SK-N-SH (cell line): ENCODE measurements at regions not wholly inside any gene's neighbourhood (a gene's known extent, or its start where the extent isn't known, plus 50 kb on each side); places are given as distances from the start of the nearest gene placed in this dataset.

Source experiments
- CTCF ChIA-PET: fragments of 300-600, 350-600 bp; formaldehyde crosslinking; extraction: SDS; loops from one replicate; lab custom pipeline; 2021; lab: Yijun Ruan, JAX
- POLR2A ChIA-PET: fragments of 350-600 bp; sonication (Branson Sonifier 250); formaldehyde crosslinking; extraction: SDS; loops from one replicate; lab custom pipeline; 2020; ENCODE audit warnings: antibody characterized with exemption, inconsistent platforms; lab: Yijun Ruan, JAX
- DNase-seq: peaks from one replicate; pipeline ENCODE4 v3.0.0; 2012
- H2AFZ ChIP-seq: fragments of 200-600 bp; sonication (generic); 2 replicates; pipeline ENCODE4 v1.8.1; 2016; ENCODE audit warnings: antibody characterized with exemption, mild to moderate bottlenecking, low read depth
- H3F3A ChIP-seq: fragments of 200-600 bp; sonication (generic); replicated peaks from 2 replicates; pipeline ENCODE3; 2016; ENCODE audit warnings: antibody characterized with exemption, mild to moderate bottlenecking; ENCODE audit not compliant: insufficient read depth
- H3K27ac ChIP-seq, 2 experiments: fragments of 200-500 bp in 1 of 2; fragments of 200-600 bp in 1 of 2; sonication (Bioruptor generic) in 1 of 2; sonication (generic), shearing (Covaris generic) in 1 of 2; 2 replicates each; pipeline versions ENCODE4 v1.5.1 to v1.6.1; 2014 to 2016; ENCODE audit warnings: low read depth in 2 of 2, inconsistent platforms in 1 of 2, low read length in 1 of 2, mild to moderate bottlenecking in 1 of 2, mixed read lengths in 1 of 2
- H3K27me3 ChIP-seq: fragments of 200-600 bp; sonication (generic), shearing (Covaris generic); 2 replicates; pipeline ENCODE4 v1.6.1; 2016; ENCODE audit warnings: mixed run types; ENCODE audit not compliant: insufficient read depth
- H3K36me3 ChIP-seq, 2 experiments: fragments of 200-500 bp in 1 of 2; fragments of 200-600 bp in 1 of 2; sonication (Bioruptor generic) in 1 of 2; sonication (generic) in 1 of 2; replicated peaks in 1 of 2; 2 replicates each; pipeline versions ENCODE3 to v1.5.1; 2014 to 2016; ENCODE audit warnings: low read length in 1 of 2, mild to moderate bottlenecking in 1 of 2; ENCODE audit not compliant: insufficient read depth in 2 of 2, control insufficient read depth in 1 of 2
- H3K4me1 ChIP-seq, 2 experiments: fragments of 200-500 bp in 1 of 2; fragments of 200-600 bp in 1 of 2; sonication (Bioruptor generic) in 1 of 2; sonication (generic), shearing (Covaris generic) in 1 of 2; 2 replicates each; pipeline versions ENCODE4 v1.5.1 to v1.6.1; 2014 to 2016; ENCODE audit warnings: low read depth in 1 of 2, low read length in 1 of 2, mixed run types in 1 of 2; ENCODE audit not compliant: insufficient read depth in 2 of 2, control insufficient read depth in 1 of 2
- H3K4me2 ChIP-seq: fragments of 200-600 bp; sonication (generic), shearing (Covaris generic); 2 replicates; pipeline ENCODE4 v1.6.1; 2017; ENCODE audit warnings: mixed run types
- H3K4me3 ChIP-seq, 2 experiments: fragments of 200-500 bp in 1 of 2; fragments of 200-600 bp in 1 of 2; sonication (Bioruptor generic) in 1 of 2; sonication (generic), shearing (Covaris generic) in 1 of 2; 2 replicates each; pipeline versions ENCODE4 v1.5.1 to v1.8.1; 2014 to 2016; ENCODE audit warnings: low read depth in 2 of 2, inconsistent platforms in 1 of 2, low read length in 1 of 2, mild to moderate bottlenecking in 1 of 2, mixed read lengths in 1 of 2, moderate library complexity in 1 of 2
- H3K79me2 ChIP-seq: fragments of 200-600 bp; sonication (generic); 2 replicates; pipeline ENCODE4 v1.8.1; 2017; ENCODE audit warnings: mild to moderate bottlenecking; ENCODE audit not compliant: insufficient read depth
- H3K9ac ChIP-seq: fragments of 200-600 bp; sonication (generic); 2 replicates; pipeline ENCODE4 v1.6.1; 2017; ENCODE audit warnings: mixed run types
- H3K9me2 ChIP-seq: fragments of 200-600 bp; sonication (generic); 2 replicates; pipeline ENCODE4 v1.6.1; 2017; ENCODE audit warnings: mixed run types
- H3K9me3 ChIP-seq: fragments of 200-600 bp; sonication (generic); 2 replicates; pipeline ENCODE4 v1.6.1; 2017; ENCODE audit warnings: mixed run types, mild to moderate bottlenecking, moderate library complexity
- H4K20me1 ChIP-seq: fragments of 200-600 bp; sonication (generic); 2 replicates; pipeline ENCODE4 v1.6.1; 2017; ENCODE audit warnings: mild to moderate bottlenecking, mixed run types; ENCODE audit not compliant: insufficient read depth
- ELF1 ChIP-seq: IDR thresholded peaks from 2 replicates; pipeline ENCODE4 v1.4.0; 2012
- FOXJ3 ChIP-seq: sonication (generic); formaldehyde crosslinking; IDR thresholded peaks from 2 replicates; pipeline ENCODE4 v1.5.1; 2020; ENCODE audit warnings: mild to moderate bottlenecking, missing genetic modification reagents
- JUND ChIP-seq: IDR thresholded peaks from 2 replicates; pipeline ENCODE4 v1.4.0; 2012
- MXI1 ChIP-seq: IDR thresholded peaks from 2 replicates; pipeline ENCODE4 v1.6.1; 2012; ENCODE audit warnings: mild to moderate bottlenecking, low read depth, low read length, improper control_type of control experiment
- NRF1 ChIP-seq: IDR thresholded peaks from 2 replicates; pipeline ENCODE4 v1.6.1; 2012; ENCODE audit warnings: low read depth, mild to moderate bottlenecking, low read length
- RXRA ChIP-seq: IDR thresholded peaks from 2 replicates; pipeline ENCODE4 v1.4.0; 2012; ENCODE audit warnings: low read depth, mild to moderate bottlenecking, borderline replicate concordance
- SIN3A ChIP-seq: IDR thresholded peaks from 2 replicates; pipeline ENCODE4 v1.6.1; 2012; ENCODE audit warnings: low read depth, mild to moderate bottlenecking, low read length, moderate library complexity, borderline replicate concordance
- TCF12 ChIP-seq: IDR thresholded peaks from 2 replicates; pipeline ENCODE4 v1.4.0; 2012
- WGBS: methylation state at CpG from one replicate; pipeline ENCODE4 v1.1.6; 2017; ENCODE audit warnings: low lambda C conversion rate; 5-methylcytosine and 5-hydroxymethylcytosine counted together
- TF ChIP-seq, protein P1 (sequence below): fragments of 200-600 bp; sonication (generic); IDR thresholded peaks from 2 replicates; pipeline ENCODE4 v1.6.1; 2017; ENCODE audit warnings: antibody characterized with exemption, mild to moderate bottlenecking, moderate library complexity
- TF ChIP-seq, protein P2 (sequence below): IDR thresholded peaks from 2 replicates; pipeline ENCODE4 v1.6.1; 2012; ENCODE audit warnings: mild to moderate bottlenecking, low read depth, low read length, moderate library complexity
- TF ChIP-seq, protein P3 (sequence below): fragments of 150-350 bp; IDR thresholded peaks from 2 replicates; pipeline ENCODE4 v1.6.1; 2016; ENCODE audit warnings: mild to moderate bottlenecking, low read depth, low read length
- TF ChIP-seq, protein P4 (sequence below): IDR thresholded peaks from 2 replicates; pipeline ENCODE4 v1.4.0; 2012; ENCODE audit warnings: low read depth, borderline replicate concordance
- TF ChIP-seq, protein P5 (sequence below): IDR thresholded peaks from 2 replicates; pipeline ENCODE4; 2012

DNA sequence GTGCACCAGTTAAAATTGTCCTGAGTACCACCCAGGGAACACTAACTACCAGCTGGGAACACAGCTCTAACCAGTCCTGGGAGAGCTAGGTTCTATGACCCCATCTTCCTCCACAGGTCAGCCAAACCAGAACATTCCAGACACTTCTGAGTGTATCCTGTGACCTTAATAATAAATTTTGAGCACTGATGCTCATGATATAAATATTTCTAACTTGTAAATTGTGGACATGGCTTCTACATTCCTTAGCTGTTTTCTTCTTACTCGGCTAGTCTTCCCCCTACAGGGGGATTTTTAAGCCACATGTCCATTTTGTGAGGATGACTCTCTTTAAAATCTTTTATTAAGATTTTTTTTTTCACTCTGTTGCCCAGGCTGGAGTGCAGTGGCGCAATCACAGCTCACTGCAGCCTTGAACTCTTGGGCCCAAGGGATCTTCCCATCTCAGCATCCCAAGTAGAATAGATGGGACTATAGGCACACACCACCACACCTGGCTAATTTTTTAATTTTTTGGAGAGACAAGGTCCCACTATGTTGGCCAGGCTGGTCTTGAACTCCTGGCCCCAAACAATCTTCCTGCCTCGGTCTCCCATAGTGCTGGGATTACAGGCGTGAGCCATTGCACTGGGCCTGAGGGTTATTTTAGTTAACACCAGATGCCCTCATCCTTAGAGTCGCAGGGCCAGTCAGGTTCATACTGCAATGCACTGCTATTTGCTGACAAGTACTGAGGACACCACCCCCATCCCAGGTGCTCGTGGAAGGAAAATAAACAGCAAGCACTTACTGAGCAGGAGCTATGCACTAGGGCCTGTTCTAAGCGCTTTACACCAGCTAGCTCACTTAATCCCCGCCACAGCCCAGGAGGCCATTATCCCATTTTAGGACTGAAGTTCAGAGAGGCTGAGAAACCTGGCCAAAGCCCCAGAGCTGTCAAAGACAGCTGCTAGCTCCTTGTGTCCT, 142.6 kb upstream of the NCOR2 start:
- Histone ChIP-seq H3K9ac (no peak overlapping the region), H3F3A (no peaks in the 10 kb centered on the region), H3K4me1 (peaks cover 0 to 16% of the 10 kb centered on the region in 2 experiments; a peak in 1 of 4 replicates)
- 92% methylated on average over 8 of the region's 8 CpGs for WGBS
- TF ChIP-seq, protein P1, sequence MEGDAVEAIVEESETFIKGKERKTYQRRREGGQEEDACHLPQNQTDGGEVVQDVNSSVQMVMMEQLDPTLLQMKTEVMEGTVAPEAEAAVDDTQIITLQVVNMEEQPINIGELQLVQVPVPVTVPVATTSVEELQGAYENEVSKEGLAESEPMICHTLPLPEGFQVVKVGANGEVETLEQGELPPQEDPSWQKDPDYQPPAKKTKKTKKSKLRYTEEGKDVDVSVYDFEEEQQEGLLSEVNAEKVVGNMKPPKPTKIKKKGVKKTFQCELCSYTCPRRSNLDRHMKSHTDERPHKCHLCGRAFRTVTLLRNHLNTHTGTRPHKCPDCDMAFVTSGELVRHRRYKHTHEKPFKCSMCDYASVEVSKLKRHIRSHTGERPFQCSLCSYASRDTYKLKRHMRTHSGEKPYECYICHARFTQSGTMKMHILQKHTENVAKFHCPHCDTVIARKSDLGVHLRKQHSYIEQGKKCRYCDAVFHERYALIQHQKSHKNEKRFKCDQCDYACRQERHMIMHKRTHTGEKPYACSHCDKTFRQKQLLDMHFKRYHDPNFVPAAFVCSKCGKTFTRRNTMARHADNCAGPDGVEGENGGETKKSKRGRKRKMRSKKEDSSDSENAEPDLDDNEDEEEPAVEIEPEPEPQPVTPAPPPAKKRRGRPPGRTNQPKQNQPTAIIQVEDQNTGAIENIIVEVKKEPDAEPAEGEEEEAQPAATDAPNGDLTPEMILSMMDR: peak; percentile 41
- TF ChIP-seq, protein P2, sequence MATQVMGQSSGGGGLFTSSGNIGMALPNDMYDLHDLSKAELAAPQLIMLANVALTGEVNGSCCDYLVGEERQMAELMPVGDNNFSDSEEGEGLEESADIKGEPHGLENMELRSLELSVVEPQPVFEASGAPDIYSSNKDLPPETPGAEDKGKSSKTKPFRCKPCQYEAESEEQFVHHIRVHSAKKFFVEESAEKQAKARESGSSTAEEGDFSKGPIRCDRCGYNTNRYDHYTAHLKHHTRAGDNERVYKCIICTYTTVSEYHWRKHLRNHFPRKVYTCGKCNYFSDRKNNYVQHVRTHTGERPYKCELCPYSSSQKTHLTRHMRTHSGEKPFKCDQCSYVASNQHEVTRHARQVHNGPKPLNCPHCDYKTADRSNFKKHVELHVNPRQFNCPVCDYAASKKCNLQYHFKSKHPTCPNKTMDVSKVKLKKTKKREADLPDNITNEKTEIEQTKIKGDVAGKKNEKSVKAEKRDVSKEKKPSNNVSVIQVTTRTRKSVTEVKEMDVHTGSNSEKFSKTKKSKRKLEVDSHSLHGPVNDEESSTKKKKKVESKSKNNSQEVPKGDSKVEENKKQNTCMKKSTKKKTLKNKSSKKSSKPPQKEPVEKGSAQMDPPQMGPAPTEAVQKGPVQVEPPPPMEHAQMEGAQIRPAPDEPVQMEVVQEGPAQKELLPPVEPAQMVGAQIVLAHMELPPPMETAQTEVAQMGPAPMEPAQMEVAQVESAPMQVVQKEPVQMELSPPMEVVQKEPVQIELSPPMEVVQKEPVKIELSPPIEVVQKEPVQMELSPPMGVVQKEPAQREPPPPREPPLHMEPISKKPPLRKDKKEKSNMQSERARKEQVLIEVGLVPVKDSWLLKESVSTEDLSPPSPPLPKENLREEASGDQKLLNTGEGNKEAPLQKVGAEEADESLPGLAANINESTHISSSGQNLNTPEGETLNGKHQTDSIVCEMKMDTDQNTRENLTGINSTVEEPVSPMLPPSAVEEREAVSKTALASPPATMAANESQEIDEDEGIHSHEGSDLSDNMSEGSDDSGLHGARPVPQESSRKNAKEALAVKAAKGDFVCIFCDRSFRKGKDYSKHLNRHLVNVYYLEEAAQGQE: no peak
- TF ChIP-seq RXRA: 0 out of 2 replicates have a peak, but pooled peaks have one; percentile 14
- TF ChIP-seq, all 33 proteins: peak for 2
- no peaks in the 10 kb centered on the region for H4K20me1 ChIP-seq
- no peaks in the 10 kb centered on the region for H3K9me2 ChIP-seq
- H3K27ac ChIP-seq: no peak overlapping the region
- H3K4me3 ChIP-seq: no peak overlapping the region
- no peaks in the 10 kb centered on the region for H3K27me3 ChIP-seq
- H2AFZ ChIP-seq: no peak overlapping the region
- POLR2A ChIA-PET: interaction anchor here (0.6 kb wide), 1 partner anchor 19 kb away, joined by 3 read pairs; no protein-coding TSS in a partner anchor
- no peak overlapping the region for H3K4me2 ChIP-seq
- H3K36me3 ChIP-seq: no peaks in the 10 kb centered on the region
- DNase-seq: no peak
- no peaks in the 10 kb centered on the region for H3K79me2 ChIP-seq
- CTCF ChIA-PET: interaction anchor here (0.9 to 1.7 kb wide), 3 partner anchors 16 to 40 kb away, joined by 3 read pairs; no protein-coding TSS in a partner anchor
- no peaks in the 10 kb centered on the region for H3K9me3 ChIP-seq

DNA sequence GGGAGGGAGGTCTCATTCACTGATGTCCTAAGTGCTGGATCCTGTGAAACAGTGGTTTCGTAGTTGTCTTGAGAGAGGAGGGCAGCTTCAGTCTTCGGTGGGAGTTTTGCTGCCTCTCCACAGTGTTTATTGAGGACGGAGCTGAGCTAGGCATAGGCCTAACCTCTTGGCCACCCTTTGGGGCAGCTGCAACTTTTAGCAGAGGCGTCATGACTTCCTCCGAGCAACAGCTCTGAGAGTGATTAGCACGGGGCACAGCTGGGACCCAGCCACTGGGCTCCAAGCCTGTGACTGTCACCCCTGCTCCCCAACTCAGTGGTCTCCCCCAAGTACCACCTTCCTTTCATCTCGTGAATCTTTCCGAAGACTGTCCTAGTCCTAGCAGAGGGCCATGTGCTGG, 139.9 kb upstream of the NCOR2 start:
- 86% methylated on average over 8 of the region's 8 CpGs for WGBS
- H3K36me3 ChIP-seq: no peaks in the 10 kb centered on the region
- H3K9me2 ChIP-seq: no peaks in the 10 kb centered on the region
- no peak overlapping the region for H2AFZ ChIP-seq
- H4K20me1 ChIP-seq: no peaks in the 10 kb centered on the region
- H3F3A ChIP-seq: no peaks in the 10 kb centered on the region
- H3K4me2 ChIP-seq: no peak overlapping the region
- POLR2A ChIA-PET: no interaction called here
- no peaks in the 10 kb centered on the region for H3K79me2 ChIP-seq
- no peaks in the 10 kb centered on the region for H3K9me3 ChIP-seq
- no peak overlapping the region for H3K27ac ChIP-seq
- H3K4me1 ChIP-seq: peaks cover 0 to 8% of the 10 kb centered on the region in 2 experiments; a peak in 1 of 4 replicates
- H3K4me3 ChIP-seq: no peak overlapping the region
- H3K27me3 ChIP-seq: no peaks in the 10 kb centered on the region
- no peak overlapping the region for H3K9ac ChIP-seq
- CTCF ChIA-PET: interaction anchor here (1.4 kb wide), 1 partner anchor 9 kb away, joined by 3 read pairs; no protein-coding TSS in a partner anchor
- DNase-seq: no peak
- TF ChIP-seq FOXJ3 (CRISPR knock-in tag) (no peak), JUND (no peak), SIN3A (no peak), RXRA (no peak), ELF1 (no peak), NRF1 (no peak), TCF12 (no peak), MXI1 (no peak)
- TF ChIP-seq, protein P3, sequence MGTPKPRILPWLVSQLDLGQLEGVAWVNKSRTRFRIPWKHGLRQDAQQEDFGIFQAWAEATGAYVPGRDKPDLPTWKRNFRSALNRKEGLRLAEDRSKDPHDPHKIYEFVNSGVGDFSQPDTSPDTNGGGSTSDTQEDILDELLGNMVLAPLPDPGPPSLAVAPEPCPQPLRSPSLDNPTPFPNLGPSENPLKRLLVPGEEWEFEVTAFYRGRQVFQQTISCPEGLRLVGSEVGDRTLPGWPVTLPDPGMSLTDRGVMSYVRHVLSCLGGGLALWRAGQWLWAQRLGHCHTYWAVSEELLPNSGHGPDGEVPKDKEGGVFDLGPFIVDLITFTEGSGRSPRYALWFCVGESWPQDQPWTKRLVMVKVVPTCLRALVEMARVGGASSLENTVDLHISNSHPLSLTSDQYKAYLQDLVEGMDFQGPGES: no peak
- TF ChIP-seq, protein P4, sequence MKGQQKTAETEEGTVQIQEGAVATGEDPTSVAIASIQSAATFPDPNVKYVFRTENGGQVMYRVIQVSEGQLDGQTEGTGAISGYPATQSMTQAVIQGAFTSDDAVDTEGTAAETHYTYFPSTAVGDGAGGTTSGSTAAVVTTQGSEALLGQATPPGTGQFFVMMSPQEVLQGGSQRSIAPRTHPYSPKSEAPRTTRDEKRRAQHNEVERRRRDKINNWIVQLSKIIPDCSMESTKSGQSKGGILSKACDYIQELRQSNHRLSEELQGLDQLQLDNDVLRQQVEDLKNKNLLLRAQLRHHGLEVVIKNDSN: no peak
- TF ChIP-seq, protein P5, sequence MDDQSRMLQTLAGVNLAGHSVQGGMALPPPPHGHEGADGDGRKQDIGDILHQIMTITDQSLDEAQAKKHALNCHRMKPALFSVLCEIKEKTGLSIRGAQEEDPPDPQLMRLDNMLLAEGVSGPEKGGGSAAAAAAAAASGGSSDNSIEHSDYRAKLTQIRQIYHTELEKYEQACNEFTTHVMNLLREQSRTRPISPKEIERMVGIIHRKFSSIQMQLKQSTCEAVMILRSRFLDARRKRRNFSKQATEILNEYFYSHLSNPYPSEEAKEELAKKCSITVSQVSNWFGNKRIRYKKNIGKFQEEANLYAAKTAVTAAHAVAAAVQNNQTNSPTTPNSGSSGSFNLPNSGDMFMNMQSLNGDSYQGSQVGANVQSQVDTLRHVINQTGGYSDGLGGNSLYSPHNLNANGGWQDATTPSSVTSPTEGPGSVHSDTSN: no peak
- TF ChIP-seq, protein P1: no peak
